ENCODE measurements at regions not wholly inside any gene's neighbourhood (a gene's known extent, or its start where the extent isn't known, plus 50 kb on each side); places are given as distances from the start of the nearest gene placed in this dataset.

DNA sequence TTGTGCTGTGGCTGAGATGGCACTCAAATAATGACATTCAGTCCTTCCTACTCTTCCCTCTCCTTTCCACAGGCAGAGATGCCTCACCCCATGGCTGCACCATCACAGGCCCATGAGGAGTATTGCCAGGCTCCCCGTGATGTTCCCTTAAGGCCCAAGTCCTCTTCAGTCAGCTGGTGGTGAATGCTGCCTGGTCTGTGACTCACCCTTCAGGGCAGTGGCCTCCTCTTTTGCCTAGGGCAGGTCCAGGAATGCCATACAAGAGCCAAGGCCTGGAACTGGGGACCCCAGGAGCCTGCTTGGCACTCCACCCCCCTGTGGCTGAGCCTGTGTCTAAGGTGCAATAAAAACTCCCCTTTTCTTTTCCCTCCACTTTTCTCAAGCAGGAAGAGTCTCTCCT lies 144.2 kb upstream of the GEMIN8 start:
- TF ChIP-seq, protein P1, sequence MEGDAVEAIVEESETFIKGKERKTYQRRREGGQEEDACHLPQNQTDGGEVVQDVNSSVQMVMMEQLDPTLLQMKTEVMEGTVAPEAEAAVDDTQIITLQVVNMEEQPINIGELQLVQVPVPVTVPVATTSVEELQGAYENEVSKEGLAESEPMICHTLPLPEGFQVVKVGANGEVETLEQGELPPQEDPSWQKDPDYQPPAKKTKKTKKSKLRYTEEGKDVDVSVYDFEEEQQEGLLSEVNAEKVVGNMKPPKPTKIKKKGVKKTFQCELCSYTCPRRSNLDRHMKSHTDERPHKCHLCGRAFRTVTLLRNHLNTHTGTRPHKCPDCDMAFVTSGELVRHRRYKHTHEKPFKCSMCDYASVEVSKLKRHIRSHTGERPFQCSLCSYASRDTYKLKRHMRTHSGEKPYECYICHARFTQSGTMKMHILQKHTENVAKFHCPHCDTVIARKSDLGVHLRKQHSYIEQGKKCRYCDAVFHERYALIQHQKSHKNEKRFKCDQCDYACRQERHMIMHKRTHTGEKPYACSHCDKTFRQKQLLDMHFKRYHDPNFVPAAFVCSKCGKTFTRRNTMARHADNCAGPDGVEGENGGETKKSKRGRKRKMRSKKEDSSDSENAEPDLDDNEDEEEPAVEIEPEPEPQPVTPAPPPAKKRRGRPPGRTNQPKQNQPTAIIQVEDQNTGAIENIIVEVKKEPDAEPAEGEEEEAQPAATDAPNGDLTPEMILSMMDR (IDR thresholded peaks at IDR 0.05), result no peak
- no peak for TF ChIP-seq EZH2 (IDR thresholded peaks at IDR 0.05; ENCODE audit: borderline replicate concordance, insufficient read depth, low read depth, low read length, poor library complexity, severe bottlenecking)

Measured in B cell (primary cell).